ENCODE measurements at regions not wholly inside any gene's neighbourhood (a gene's known extent, or its start where the extent isn't known, plus 50 kb on each side); places are given as distances from the start of the nearest gene placed in this dataset.
"Not testable (repeated sequence)": the region's sequence is repeated elsewhere in the genome, so short reads cannot be mapped to it uniquely, and the experiment has no call there.

DNA sequence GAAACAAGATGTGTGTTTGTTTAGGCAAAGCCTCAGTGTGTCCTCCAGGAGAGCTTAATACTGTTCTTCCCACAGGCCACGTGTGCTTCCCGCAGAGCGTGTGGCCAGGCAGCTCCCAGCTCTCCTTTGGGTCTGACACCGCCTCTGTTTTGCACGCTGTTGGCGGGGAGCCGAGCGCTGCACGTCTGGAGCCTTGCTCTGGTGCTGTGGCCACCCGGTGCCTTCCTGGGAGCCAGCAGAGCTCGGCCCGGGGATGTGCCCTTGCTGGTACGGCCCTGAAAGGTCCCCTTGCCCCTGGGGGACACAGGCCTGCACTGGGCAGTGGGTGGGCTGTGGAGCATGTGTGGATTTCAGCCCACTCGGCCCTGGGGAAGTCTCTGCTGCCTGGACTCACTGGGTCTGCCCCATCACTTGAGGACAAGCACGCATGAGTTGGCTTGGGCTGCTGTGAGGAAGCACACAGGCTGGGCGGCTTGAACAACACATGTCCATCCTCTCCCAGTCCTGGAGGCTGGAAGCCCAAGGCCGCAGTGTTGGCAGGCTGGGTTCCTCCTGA lies 160.7 kb upstream of the HDAC4 start:
- DNase-seq (ENCODE audit: low read depth in 2 of 2, low spot score in 1 of 2), result no peak

DNA sequence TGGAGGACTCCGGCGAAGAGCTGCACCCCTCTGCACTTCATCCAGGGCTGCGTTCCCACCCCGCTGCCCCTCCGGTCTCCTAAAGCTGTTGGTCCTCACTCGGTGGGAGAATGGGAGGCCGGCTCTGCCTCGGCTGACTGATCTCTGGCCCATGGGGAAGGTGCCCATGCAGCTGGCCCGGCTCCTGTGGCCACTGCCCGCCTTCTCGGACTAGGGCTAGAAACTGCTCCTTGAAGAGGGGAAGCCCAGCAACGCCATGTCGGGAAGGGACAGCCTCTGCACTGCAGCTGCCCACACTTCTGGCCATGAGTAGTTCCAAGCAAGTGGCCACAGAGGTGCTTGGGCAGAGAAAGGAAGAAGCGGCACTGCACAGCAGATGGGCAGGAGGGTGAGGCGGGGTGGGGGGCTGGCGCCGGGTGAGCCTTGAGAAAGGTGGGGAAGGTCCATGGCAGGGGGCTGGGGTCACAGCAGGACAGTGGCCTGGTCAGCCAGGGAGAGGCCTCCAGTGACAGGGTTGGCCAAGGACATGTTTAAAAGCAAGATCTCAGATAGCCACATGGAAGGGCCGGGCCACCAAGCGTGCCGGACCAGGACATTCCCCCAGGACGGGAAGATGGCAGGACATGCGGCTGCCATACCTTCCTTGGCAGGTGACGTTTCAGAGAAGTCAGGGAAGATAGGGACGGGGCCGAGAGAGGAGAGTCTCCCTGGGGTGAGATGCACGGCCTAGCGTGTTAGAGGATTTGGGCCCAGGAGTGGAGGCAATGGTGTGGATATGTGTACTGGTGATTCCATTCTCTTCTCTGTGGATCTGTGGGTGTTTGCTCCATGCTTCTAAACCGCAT lies 158.8 kb upstream of the HDAC4 start:
- no peak for DNase-seq (ENCODE audit: low read depth in 2 of 2, low spot score in 1 of 2)

DNA sequence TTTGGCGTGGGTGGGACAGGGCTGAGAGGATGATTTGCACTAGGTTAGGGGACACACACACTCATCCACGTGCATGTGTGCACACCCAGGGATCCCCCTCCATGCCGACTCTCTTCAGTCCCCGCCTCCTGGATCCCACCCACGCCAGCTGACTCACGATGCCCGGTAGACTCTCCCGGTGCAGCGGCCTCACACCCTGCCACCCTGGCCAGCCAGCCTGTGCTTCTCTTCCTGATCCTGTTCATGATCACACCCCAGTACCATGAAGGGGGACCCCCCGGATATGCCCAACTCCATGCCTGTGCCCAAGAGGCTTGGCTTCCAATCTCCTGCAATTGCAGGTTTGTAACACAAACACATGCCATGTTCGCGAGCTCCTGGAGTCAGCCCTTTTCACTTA lies 157.8 kb upstream of the HDAC4 start:
- DNase-seq (ENCODE audit: low read depth in 2 of 2, low spot score in 1 of 2), result no peak

DNA sequence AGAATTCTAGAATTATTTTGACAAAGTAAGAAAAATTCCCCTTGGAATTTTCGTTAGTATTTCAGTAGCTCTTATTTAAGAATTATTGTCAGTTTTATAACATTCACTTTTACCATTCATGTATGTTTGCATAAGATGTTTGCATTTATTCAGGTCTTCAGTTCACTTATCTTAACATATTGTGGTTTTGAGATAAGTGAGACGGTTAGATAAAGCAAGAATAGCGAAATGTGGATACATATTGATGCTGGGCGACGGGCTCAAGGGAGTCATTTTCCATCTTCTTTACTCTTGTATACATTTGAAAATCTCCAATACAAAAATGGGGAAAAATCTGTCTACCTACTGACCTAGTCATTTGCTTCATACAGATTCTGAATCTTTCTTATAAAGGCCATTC lies 156.7 kb upstream of the HDAC4 start:
- DNase-seq (ENCODE audit: low read depth in 2 of 2, low spot score in 1 of 2), result no peak

DNA sequence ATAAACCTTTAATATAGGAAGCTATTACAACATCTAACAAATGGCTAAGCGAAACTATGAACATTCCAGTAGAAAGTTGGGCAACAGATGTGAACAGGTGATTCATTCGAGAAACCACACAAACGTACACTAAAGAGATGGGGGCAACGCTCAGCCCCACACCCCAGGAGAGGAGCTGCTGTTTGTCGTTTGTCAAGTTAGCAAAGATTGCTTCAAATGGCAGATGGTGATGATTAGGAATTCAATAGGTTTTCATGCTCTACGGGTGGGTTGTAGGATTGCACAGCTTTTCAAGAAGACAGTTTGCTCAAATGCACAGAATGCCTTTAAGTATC lies 154.7 kb upstream of the HDAC4 start:
- no peak for DNase-seq (ENCODE audit: low read depth in 2 of 2, low spot score in 1 of 2)

DNA sequence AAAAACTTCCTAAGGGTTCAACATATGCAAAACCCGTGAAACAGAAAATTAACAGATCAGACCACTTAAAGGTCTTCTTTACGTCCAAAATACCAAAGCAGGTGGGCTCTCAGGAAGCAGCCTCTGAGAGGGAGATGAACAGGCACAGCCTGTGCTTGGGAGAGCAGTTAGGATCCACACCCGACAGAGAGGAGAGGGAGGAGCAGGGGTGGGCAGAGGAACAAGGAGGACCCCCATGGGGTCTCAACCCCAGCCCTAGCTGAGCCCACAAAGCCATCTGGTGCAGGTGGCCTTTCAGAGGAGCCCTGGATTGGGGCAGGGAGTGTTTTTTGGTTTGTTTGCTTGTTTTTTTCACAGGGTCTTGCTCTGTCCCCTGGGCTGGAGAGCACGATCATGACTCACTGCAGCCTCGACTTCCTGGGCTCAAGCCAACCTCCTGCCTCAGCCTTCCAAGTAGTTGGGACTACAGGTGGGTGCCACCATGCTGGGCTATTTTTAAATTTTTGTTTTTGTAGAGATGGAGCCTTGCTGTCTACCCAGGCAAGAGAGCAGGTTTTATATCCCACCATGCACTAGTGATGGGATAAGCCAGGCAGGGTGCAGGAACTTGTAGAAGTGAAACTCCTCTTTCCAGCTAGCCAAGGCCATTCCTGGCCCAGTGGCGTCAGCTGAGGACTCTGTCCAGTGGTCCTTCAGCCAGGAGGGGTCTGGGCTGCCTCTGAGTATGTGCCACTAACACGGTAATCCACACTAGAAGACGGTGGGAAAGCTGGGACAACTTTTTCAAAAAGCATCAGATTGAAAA lies 154.1 kb upstream of the HDAC4 start:
- no peak for DNase-seq (ENCODE audit: low read depth in 2 of 2, low spot score in 1 of 2)

DNA sequence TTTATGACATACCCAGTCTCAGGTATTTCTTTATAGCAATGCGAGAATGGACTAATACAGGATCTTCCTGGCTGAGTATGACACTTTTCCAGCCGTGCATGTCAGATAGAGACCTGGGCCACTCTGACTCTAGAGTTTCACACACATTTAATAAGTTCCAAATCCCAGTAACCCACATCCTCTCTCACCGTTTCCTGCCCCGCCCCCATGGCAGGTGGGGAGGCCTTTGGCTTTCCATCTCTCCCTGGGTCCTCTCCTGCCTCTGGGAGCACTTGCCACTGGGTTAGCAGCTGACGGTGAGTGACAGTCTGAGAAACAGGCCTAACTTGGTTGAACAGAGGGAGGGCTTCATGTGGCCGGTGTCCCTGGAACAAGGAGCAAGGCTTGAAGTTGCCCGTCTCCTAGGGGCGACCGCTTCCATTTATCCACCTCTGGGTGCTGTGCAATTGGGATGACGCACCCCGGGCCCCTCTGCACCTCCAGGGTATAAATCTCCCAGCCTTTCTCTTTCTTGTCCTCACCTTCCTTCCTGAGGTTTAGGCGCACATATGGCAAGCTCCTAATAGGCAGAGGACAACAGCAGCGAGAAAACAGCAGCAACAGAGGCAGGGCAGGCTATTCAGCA lies 152.7 kb upstream of the HDAC4 start:
- no peak for DNase-seq (ENCODE audit: low read depth in 2 of 2, low spot score in 1 of 2)

DNA sequence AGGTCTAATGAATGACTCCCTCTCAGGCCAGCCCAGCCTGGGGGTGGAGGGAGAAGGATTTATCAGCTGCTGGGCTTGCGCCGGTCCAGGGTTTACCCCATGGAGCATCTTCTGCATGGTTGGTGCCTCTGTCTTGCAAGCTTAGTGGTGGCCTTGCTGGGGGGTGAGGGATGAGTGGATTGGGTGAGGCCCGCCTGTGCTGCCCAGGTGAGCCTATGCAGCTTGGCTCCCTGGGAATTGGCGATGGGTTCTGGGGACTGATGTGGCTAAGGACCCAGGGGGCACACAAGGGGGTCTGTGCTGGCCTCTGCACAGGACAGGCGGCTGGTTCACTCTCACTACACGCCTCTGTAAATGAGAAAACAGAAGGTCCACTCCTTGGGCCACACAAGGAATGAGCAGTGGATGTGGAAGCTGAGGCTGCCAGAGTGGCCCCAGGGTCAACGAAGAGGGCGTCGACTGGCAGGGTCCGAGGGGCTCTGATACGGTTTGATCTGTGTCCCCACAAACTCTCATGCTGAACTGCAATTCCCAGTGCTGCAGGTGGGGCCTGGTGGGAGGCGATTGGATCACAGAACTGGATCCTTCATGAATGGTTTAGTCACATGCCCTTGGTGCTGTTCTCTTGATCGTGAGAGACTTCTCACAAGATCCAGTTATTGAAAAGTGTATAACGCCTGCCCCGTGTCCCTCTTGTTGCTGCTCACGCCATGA lies 151.6 kb upstream of the HDAC4 start:
- DNase-seq (ENCODE audit: low read depth in 2 of 2, low spot score in 1 of 2), result no peak

DNA sequence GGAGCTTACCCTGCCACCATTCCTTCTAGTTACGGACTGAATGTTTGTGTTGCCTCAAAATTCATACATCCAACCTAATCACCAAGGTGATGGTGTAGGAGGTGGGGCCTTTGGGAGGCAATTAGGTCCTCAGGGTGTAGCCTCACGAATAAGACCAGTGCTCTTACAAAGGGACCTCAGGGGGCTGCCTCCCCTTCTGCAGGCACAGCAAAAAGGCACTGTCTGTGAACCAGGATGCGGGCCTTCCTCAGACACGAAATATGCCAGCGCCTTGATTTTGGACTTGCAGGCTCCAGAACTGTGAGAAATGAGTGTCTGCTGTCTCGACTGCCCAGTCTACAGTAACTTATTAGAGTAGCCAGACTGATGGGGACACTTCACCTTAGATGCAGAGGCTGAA lies 150.4 kb upstream of the HDAC4 start:
- DNase-seq (ENCODE audit: low read depth in 2 of 2, low spot score in 1 of 2), result no peak

DNA sequence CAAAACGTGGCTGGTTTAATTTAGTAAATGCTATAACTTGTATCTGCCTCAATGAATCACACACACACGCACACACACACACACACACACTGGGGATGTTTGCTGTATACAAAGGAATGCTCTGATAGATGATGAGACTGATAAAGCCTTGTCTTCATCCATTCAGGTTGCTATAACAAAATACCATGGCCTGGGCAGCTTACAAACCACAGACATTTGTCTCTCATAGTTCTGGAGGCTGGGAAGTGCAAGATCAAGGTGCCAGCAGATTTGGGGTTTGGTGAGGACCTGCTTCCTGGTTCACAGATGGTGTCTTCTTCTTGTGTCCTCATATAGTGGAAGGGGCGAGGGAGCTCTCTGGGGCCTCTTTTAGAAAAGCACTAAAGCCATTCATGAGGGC lies 149.5 kb upstream of the HDAC4 start:
- DNase-seq (ENCODE audit: low read depth in 2 of 2, low spot score in 1 of 2), result no peak

DNA sequence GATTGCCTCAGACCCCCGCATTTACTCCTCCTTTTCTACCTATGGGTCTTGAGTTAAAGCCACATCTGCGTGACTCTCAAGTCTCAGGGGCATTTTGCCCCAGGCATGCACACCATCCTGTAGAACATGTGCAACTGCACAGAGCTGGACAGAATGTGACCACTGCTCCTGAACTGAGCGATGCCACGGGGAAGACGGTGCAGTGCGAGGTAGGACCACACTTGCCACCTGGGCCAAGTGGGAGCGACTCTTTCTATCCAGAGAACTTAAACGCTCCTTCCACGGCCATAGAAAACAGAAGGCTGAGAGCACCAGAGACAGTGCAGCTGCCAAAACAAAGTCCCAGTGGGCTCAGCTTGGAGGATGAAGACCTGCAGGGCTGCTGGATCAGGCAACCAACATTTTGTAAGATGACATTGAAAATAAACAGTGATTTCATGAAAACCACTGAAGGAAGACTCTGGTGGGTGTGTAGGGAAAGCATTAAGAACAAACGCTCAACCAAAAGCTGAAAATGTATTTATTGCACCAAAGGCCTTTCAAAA lies 149.0 kb upstream of the HDAC4 start:
- DNase-seq (ENCODE audit: low read depth in 2 of 2, low spot score in 1 of 2), result no peak

DNA sequence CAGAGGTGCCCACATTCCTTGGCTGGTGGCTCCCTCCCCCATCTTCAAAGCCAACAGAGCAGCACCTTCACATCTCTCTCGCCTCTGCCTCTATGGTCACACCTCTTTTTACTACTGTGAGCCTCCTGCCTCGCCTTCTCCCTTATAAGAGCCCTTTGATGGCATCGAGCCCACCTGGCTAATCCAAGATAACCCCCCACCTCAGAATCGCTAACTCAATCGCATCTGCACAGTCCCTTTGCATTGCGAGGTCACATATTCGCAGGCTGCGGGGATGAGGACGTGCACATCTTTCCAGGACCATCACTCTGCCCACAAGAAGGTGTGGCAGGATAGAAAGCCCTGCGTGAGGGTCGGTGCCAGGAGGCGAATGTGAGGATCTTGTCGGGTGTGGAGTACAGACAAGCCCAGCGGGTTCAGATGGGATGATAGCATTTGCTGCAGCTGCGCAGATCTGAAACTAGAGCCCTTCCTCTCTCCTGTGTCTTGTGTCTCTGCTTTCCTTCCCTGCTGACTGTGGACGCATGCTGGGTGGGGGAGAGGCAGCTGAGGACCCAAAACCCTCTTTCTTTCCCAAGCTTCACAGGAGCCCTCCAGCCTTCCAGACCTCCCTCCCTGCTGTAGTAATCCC lies 148.3 kb upstream of the HDAC4 start:
- no peak for DNase-seq (ENCODE audit: low read depth in 2 of 2, low spot score in 1 of 2)

DNA sequence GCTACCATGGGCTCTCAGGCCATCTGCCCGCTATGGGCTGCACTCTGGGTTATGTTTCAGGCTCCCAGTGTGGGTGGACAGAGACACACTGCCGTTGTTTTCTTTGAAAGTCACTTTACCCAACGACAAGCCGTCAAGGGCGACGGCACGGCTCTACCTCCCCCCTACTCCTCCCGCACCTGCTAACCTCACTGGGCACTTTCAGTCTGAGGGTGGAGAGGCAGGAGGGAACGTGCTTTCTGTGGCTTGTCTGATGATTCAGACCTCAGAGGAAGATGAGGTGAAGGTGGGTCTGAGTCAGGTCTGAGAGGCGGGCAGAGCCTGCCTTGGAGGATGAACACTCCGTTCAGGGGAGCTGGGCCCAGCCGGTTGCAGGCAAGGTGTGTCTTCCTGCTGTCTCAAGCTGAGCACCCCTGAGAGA lies 147.6 kb upstream of the HDAC4 start:
- DNase-seq (ENCODE audit: low read depth in 2 of 2, low spot score in 1 of 2), result peak in 1 of 2 donors; percentile 20

DNA sequence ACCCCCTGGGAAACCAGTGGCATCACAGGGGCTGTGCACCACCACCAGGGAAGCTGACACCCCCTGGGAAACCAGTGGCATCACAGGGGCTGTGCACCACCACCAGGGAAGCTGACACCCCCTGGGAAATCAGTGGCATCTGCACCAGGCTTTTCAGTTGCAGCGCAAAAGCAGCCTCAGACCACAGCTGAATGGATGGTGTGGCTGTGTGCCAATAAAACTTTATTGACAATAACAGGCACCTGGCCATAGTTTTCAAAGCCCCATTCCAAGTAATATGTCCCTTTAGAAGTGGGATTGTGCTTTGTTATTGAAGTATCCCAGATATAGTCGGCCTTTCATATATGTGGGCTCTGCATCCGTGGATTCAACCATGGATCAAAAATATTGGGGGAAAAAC lies 146.3 kb upstream of the HDAC4 start:
- DNase-seq (ENCODE audit: low read depth in 2 of 2, low spot score in 1 of 2), result not testable (repeated sequence)

DNA sequence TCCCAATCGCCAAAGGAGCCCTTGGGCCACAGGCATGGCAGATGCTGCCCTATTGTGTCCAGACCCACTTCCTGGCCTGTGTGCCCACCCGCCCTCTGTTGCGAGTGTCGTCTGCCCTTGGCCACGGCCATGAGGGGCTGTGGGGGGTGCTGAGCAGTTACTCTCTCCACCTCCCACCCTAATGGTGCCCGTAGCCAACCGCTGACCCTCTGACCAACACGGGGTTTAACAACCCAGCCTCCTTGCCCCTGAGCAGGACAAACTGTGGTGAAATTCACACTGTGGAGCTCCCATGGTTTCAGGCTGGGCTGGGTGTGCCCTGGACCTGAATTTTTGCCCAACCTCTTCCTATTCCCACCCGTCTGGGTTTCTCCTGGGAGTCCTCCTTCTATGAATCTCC lies 145.7 kb upstream of the HDAC4 start:
- DNase-seq (ENCODE audit: low read depth in 2 of 2, low spot score in 1 of 2), result no peak

DNA sequence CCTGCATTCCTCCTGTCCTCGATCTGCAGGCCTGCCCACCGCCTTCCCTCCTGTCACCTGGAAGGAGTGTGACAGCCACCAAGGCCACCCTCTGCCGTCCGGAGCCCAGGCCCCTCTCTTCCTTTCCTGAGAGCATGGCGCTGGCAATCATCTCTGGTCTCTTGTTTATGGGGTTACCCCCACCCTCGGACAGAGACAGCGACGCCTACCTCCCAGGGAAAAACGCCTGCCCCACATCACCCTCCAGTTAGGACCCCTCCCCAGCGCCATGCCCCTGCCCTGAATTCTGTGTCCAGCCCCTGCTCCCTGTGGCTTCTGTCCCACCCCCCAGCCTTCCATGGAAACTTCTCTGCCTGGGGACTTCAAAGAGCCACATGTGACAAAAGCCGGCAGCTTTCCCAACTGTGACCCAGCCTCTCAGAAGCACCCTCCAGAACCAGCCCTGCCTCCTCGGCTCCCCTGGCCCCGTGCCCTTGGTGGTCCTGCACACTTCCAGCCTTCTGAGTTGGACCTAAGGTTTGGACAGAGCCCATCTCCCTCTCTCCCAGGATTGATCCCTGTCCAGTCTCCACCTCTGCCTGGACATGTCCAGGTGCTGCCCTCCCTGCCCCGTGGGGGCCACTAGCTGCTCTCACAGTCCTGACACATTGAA lies 145.0 kb upstream of the HDAC4 start:
- no peak for DNase-seq (ENCODE audit: low read depth in 2 of 2, low spot score in 1 of 2)

DNA sequence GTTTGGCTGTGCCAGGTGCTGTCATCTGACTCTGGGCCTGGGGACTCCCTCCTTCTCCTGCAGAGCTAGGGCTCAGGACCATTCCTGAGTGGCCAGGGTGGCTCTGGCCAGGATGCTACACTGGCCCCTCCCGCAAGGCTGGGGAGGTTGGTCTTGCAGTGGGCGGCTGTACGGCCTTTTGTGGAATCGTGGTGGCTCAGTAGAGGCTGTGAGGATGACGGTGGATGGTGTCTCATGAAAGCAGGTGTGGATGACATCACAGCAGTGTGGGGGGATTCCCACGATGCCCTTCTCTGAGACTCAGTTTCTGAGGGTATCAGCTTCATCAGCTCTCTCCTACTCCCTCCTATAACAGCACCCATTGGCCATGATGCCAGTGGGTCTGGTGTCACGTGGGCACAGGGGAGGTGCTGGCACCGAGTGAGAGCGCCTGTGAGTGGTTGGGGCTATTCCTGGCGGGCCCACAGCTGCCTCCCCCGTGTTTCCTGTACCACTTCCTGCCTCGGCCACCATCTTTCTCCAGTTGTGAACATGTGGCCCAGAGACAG lies 144.2 kb upstream of the HDAC4 start:
- DNase-seq (ENCODE audit: low read depth in 2 of 2, low spot score in 1 of 2), result peak in 1 of 2 donors; percentile 17

DNA sequence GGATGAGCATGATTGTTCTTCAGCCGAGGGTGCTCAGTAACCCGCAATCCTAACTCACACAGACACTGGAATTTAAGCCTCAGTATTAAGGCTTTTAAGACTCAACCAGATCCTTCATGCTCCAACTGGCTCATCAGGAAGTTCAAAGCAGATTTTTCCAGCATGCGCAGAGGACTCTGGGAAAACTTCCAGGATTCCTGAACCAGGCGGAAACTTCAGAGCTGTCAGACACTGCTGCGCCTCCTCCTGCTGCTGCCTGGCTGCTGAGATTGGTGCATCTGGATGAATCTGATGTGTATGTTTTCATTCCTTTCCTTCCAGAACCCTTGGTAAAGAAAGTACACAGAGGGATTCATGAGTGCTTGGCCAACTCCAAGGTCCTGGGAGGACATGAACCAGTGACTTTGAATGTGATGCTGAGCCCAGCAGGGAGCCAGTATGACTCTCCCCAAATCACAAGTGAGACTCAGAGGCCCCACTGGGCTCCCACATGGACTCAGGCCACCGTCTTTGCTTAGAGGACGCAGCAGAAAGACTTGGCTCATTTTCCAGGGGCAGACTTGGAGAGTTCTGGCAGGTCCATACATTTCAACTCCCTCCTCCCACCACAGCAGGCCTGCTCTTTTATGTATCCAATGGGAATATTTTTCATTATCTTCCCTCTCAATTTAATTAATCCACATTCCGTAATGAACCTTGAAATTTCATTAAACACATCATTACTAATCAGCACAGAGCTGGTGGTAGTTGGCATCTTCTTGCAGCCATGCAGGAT lies 143.5 kb upstream of the HDAC4 start:
- no peak for DNase-seq (ENCODE audit: low read depth in 2 of 2, low spot score in 1 of 2)

DNA sequence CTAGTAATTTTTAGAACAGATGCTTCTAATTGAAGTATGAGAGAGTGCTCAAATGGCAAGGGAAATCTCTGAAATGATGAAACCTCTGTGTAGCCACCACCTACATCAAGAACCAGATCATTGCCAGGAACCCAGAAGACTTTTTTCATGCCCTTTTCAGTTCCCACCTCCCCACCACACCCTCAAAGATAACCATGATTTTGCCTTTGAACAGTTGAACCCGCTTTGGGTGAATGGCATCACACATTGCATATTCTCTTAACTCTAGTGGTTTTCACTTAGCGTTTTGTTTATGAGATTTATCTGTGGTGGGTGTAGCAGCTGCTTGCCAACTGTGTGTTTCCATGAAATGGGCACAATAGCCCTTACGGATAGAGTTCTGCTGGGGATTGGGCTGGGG lies 142.9 kb upstream of the HDAC4 start:
- DNase-seq (ENCODE audit: low read depth in 2 of 2, low spot score in 1 of 2), result no peak

Data from stimulated activated CD8-positive, alpha-beta memory T cell treated with anti-CD3 and anti-CD28 coated beads, Interleukin-4, amount 100 ng/mL, for 1 hour (primary cell).